ENCODE measurements at regions not wholly inside any gene's neighbourhood (a gene's known extent, or its start where the extent isn't known, plus 50 kb on each side); places are given as distances from the start of the nearest gene placed in this dataset.

DNA sequence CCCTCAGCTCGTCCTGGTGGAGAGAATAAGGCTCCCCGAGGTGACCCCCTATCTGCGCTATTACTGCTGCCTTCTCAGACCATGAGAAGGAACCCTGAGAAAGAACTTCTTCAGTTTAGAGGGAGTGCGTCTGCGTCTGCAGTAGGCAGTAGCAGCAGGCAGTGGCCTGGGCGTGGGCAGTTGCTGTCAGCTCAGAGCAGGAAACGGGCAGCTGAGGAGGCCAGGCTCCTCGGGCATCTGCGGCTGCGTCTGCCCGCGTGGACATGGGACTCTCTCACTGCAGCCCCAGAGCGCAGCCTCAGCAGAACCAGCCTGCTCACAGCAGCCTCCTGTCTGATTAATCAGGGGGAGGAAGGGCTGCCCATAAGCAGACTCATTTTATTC lies 49.8 kb upstream of the FCN1 start:
- RAD21 ChIA-PET (ENCODE audit: unreplicated experiment) = no interaction called here
- CTCF ChIA-PET = interaction anchor here (0.8 kb wide), 1 partner anchor 78 kb away, joined by 3 read pairs; no protein-coding TSS in a partner anchor
- no peak overlapping the region for H3K9ac ChIP-seq (ENCODE audit: control insufficient read depth, insufficient read depth, low read length)
- no peak overlapping the region for H3K4me3 ChIP-seq
- no peaks in the 10 kb centered on the region; a peak in 2 of 4 replicates for H3K27me3 ChIP-seq (replicated peaks in 1 of 2; ENCODE audit: control insufficient read depth in 2 of 2, insufficient read depth in 2 of 2, low read length in 1 of 2)
- no peaks in the 10 kb centered on the region for H3K9me3 ChIP-seq (replicated peaks; ENCODE audit: control insufficient read depth, insufficient read depth, low read length)
- DNase-seq (ENCODE audit: low read depth, low spot score) (no peak), FAIRE-seq (no peak), ATAC-seq (no peak)
- no peaks in the 10 kb centered on the region for H3K36me3 ChIP-seq (ENCODE audit: control insufficient read depth in 2 of 2, insufficient read depth in 2 of 2, low read length in 1 of 2)
- 52% methylated on average over 13 of the region's 13 CpGs for WGBS (ENCODE audit: insufficient coverage, insufficient replicate concordance, low lambda C conversion rate, missing lambda C conversion rate)
- SMC1A ChIA-PET (ENCODE audit: uncharacterized antibody, unreplicated experiment) = no interaction called here
- intact Hi-C loops (cut with micrococcal nuclease; ENCODE audit: unreplicated experiment) (no loop called here), in situ Hi-C loops (cut with MboI) (no loop called here)
- BruUV-seq (replicated peaks) = no TSS peak
- no peak overlapping the region for H3K4me2 ChIP-seq (ENCODE audit: control insufficient read depth, insufficient read depth)
- no peaks in the 10 kb centered on the region for H4K20me1 ChIP-seq (ENCODE audit: control insufficient read depth, insufficient read depth)
- TF ChIP-seq RELA (IDR thresholded peaks at IDR 0.05; ENCODE audit: borderline replicate concordance, partially characterized antibody) = no peak
- TF ChIP-seq, protein P1, sequence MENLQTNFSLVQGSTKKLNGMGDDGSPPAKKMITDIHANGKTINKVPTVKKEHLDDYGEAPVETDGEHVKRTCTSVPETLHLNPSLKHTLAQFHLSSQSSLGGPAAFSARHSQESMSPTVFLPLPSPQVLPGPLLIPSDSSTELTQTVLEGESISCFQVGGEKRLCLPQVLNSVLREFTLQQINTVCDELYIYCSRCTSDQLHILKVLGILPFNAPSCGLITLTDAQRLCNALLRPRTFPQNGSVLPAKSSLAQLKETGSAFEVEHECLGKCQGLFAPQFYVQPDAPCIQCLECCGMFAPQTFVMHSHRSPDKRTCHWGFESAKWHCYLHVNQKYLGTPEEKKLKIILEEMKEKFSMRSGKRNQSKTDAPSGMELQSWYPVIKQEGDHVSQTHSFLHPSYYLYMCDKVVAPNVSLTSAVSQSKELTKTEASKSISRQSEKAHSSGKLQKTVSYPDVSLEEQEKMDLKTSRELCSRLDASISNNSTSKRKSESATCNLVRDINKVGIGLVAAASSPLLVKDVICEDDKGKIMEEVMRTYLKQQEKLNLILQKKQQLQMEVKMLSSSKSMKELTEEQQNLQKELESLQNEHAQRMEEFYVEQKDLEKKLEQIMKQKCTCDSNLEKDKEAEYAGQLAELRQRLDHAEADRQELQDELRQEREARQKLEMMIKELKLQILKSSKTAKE (IDR thresholded peaks at IDR 0.05; ENCODE audit: low read depth, poor library complexity, severe bottlenecking) = no peak
- TF ChIP-seq TBL1XR1 (IDR thresholded peaks at IDR 0.05; ENCODE audit: low read depth, low read length) = no peak
- TF ChIP-seq, protein P2, sequence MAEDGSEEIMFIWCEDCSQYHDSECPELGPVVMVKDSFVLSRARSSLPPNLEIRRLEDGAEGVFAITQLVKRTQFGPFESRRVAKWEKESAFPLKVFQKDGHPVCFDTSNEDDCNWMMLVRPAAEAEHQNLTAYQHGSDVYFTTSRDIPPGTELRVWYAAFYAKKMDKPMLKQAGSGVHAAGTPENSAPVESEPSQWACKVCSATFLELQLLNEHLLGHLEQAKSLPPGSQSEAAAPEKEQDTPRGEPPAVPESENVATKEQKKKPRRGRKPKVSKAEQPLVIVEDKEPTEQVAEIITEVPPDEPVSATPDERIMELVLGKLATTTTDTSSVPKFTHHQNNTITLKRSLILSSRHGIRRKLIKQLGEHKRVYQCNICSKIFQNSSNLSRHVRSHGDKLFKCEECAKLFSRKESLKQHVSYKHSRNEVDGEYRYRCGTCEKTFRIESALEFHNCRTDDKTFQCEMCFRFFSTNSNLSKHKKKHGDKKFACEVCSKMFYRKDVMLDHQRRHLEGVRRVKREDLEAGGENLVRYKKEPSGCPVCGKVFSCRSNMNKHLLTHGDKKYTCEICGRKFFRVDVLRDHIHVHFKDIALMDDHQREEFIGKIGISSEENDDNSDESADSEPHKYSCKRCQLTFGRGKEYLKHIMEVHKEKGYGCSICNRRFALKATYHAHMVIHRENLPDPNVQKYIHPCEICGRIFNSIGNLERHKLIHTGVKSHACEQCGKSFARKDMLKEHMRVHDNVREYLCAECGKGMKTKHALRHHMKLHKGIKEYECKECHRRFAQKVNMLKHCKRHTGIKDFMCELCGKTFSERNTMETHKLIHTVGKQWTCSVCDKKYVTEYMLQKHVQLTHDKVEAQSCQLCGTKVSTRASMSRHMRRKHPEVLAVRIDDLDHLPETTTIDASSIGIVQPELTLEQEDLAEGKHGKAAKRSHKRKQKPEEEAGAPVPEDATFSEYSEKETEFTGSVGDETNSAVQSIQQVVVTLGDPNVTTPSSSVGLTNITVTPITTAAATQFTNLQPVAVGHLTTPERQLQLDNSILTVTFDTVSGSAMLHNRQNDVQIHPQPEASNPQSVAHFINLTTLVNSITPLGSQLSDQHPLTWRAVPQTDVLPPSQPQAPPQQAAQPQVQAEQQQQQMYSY (CRISPR knock-in tag; IDR thresholded peaks at IDR 0.05) = no peak
- TF ChIP-seq, protein P3, sequence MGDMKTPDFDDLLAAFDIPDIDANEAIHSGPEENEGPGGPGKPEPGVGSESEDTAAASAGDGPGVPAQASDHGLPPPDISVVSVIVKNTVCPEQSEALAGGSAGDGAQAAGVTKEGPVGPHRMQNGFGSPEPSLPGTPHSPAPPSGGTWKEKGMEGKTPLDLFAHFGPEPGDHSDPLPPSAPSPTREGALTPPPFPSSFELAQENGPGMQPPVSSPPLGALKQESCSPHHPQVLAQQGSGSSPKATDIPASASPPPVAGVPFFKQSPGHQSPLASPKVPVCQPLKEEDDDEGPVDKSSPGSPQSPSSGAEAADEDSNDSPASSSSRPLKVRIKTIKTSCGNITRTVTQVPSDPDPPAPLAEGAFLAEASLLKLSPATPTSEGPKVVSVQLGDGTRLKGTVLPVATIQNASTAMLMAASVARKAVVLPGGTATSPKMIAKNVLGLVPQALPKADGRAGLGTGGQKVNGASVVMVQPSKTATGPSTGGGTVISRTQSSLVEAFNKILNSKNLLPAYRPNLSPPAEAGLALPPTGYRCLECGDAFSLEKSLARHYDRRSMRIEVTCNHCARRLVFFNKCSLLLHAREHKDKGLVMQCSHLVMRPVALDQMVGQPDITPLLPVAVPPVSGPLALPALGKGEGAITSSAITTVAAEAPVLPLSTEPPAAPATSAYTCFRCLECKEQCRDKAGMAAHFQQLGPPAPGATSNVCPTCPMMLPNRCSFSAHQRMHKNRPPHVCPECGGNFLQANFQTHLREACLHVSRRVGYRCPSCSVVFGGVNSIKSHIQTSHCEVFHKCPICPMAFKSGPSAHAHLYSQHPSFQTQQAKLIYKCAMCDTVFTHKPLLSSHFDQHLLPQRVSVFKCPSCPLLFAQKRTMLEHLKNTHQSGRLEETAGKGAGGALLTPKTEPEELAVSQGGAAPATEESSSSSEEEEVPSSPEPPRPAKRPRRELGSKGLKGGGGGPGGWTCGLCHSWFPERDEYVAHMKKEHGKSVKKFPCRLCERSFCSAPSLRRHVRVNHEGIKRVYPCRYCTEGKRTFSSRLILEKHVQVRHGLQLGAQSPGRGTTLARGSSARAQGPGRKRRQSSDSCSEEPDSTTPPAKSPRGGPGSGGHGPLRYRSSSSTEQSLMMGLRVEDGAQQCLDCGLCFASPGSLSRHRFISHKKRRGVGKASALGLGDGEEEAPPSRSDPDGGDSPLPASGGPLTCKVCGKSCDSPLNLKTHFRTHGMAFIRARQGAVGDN (IDR thresholded peaks at IDR 0.05) = no peak
- no peak for TF ChIP-seq NFYA (IDR thresholded peaks at IDR 0.05; ENCODE audit: borderline replicate concordance, low read depth, low read length)
- TF ChIP-seq SUZ12 (IDR thresholded peaks at IDR 0.05; ENCODE audit: unreplicated experiment) = no peak
- H2AFZ ChIP-seq (ENCODE audit: control insufficient read depth, low read depth, low read length) = no peak overlapping the region
- H3K79me2 ChIP-seq (ENCODE audit: control insufficient read depth, insufficient read depth, low read length) = no peaks in the 10 kb centered on the region
- no peak overlapping the region for H3K27ac ChIP-seq (ENCODE audit: control insufficient read depth, insufficient read depth)
- H3K4me1 ChIP-seq (ENCODE audit: control insufficient read depth, insufficient read depth, low read length) = no peaks in the 10 kb centered on the region
- POLR2A ChIA-PET = no interaction called here
